Ascending aorta (tissue), 2 donors: ENCODE measurements at regions not wholly inside any gene's neighbourhood (a gene's known extent, or its start where the extent isn't known, plus 50 kb on each side); places are given as distances from the start of the nearest gene placed in this dataset.

ENCODE experiments used
- DNase-seq, 2 donors: peaks; one replicate each; pipeline ENCODE4 v3.0.0-alpha.2; 2019; ENCODE audit warnings: low spot score in 2 of 2
- H3K27ac ChIP-seq, 2 donors: fragments of 200-600 bp; sonication (generic); one replicate each; pipeline ENCODE4 v1.5.1; 2016 to 2017; ENCODE audit warnings: mild to moderate bottlenecking in 1 of 2
- H3K27me3 ChIP-seq: fragments of 200-600 bp; sonication (generic); one replicate; pipeline ENCODE4 v1.5.1; 2017
- H3K36me3 ChIP-seq, 2 donors: fragments of 200-600 bp; sonication (generic); one replicate each; pipeline ENCODE4 v1.5.1; 2016
- H3K4me1 ChIP-seq, 2 donors: fragments of 200-600 bp; sonication (generic); one replicate each; pipeline ENCODE4 v1.5.1; 2016 to 2017; ENCODE audit warnings: mild to moderate bottlenecking in 1 of 2
- H3K4me3 ChIP-seq, 2 donors: fragments of 200-600 bp; sonication (generic); one replicate each; pipeline ENCODE4 v1.5.1; 2016 to 2017; ENCODE audit warnings: mild to moderate bottlenecking in 1 of 2
- H3K9me3 ChIP-seq, 2 donors: fragments of 200-600 bp; sonication (generic); one replicate each; pipeline ENCODE4 v1.5.1; 2016
- intact Hi-C: fragments of 100-400 bp; cut with DNase I; formaldehyde crosslinking; loops from one replicate; pipeline ENCODE4 v1.15.1; 2023
- TF ChIP-seq, protein P1 (sequence below), 3 experiments: fragments of 200-600 bp in 2 of 3; fragments of 450-650 bp in 1 of 3; sonication (generic) in 2 of 3; IDR thresholded peaks; one replicate each; pipeline ENCODE4 v1.5.1; 2016 to 2019; ENCODE audit warnings: antibody characterized with exemption in 3 of 3, mild to moderate bottlenecking in 1 of 3, moderate library complexity in 1 of 3

- DNase-seq, result no peak
- H3K27me3 ChIP-seq, result peaks cover 14% of the 10 kb centered on the region
- intact Hi-C loops, result no loop called here
These were observed 63.9 kb upstream of the SLCO4A1 start for GRCh38 chr20:62578294-62578897.

DNA sequence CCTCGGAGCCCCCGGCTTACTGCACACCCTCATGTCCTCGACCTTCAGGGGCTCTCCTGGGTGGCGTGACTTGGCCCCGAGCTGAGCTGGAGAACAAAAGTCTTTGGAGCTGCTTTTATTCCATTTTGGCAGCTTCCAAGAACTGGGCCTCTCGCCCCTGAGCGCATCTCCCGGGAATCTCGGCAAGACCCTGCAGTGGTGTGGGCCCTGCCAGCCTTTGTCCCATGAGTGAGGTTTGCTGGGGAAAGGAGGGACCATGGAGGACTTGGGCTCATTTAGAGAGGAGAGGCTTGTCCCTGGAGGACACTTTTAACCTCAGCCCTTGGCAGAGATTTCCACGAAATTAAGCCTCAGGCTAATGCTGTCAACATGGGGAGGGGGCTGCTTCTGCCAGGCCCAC is 62.3 kb upstream of the SLCO4A1 start:
- Histone ChIP-seq H3K4me1 (no peaks in the 10 kb centered on the region), H3K27ac (no peak overlapping the region), H3K36me3 (no peaks in the 10 kb centered on the region), H3K27me3 (peaks cover 14% of the 10 kb centered on the region), H3K9me3 (no peaks in the 10 kb centered on the region), H3K4me3 (no peak overlapping the region)
- TF ChIP-seq, protein P1, sequence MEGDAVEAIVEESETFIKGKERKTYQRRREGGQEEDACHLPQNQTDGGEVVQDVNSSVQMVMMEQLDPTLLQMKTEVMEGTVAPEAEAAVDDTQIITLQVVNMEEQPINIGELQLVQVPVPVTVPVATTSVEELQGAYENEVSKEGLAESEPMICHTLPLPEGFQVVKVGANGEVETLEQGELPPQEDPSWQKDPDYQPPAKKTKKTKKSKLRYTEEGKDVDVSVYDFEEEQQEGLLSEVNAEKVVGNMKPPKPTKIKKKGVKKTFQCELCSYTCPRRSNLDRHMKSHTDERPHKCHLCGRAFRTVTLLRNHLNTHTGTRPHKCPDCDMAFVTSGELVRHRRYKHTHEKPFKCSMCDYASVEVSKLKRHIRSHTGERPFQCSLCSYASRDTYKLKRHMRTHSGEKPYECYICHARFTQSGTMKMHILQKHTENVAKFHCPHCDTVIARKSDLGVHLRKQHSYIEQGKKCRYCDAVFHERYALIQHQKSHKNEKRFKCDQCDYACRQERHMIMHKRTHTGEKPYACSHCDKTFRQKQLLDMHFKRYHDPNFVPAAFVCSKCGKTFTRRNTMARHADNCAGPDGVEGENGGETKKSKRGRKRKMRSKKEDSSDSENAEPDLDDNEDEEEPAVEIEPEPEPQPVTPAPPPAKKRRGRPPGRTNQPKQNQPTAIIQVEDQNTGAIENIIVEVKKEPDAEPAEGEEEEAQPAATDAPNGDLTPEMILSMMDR (IDR thresholded peaks at IDR 0.05), result no peak
- intact Hi-C loops, result no loop called here
- DNase-seq, result no peak

More at GRCh38 chr20:62578294-62578897, 63.9 kb upstream of the SLCO4A1 start:
- Histone ChIP-seq H3K36me3 (no peaks in the 10 kb centered on the region), H3K4me3 (no peak overlapping the region), H3K9me3 (no peaks in the 10 kb centered on the region), H3K27ac (no peak overlapping the region), H3K4me1 (no peaks in the 10 kb centered on the region)
- TF ChIP-seq, protein P1 (IDR thresholded peaks at IDR 0.05), result no peak

DNA sequence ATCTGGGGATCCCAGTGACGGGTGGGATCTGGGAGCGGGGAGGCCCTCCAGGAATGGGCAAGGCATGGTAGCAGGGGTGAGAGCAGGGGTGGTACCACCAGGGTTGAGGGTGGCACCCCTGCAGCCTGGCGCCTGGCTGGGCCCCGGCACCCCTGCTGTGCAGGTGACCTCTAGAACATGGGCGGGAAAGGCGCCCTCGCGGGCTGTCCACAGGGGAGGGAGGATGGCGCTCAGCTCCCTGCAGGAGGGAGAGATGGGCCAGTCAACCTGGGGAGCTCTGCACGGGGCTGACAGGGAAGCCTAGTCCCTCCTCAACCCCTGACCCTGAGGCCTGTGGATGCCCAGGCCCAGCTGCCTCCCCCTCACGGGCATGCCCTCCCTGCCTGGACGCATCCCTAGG is 61.6 kb upstream of the SLCO4A1 start:
- H3K4me3 ChIP-seq, result no peak overlapping the region
- H3K27ac ChIP-seq, result no peak overlapping the region
- H3K4me1 ChIP-seq, result no peaks in the 10 kb centered on the region
- TF ChIP-seq, protein P1 (IDR thresholded peaks at IDR 0.05), result no peak
- H3K9me3 ChIP-seq, result no peaks in the 10 kb centered on the region
- H3K27me3 ChIP-seq, result peaks cover 14% of the 10 kb centered on the region
- intact Hi-C loops, result no loop called here
- DNase-seq, result no peak
- H3K36me3 ChIP-seq, result no peaks in the 10 kb centered on the region

DNA sequence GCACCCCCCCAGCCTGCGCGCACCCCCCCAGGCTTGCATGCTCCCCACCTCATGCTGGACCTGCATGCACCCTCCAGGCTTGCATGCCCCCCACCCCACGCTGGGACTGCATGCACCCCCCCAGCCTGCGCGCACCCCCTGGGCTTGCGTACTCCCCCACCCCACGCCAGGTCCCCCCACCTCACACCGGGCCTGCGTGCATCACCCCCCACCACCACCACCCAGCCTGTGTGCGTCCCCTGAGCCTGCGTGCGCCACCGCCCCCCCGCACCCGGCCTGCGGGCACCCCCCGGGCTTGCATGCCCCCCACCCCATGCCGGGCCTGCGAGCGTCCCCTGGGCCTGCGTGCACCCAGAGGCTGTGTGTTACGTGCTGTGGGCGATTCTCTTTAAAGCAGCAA is 61.0 kb upstream of the SLCO4A1 start:
- H3K27me3 ChIP-seq, result peaks cover 14% of the 10 kb centered on the region
- no peaks in the 10 kb centered on the region for H3K4me1 ChIP-seq
- intact Hi-C loops, result no loop called here
- H3K9me3 ChIP-seq, result no peaks in the 10 kb centered on the region
- no peaks in the 10 kb centered on the region for H3K36me3 ChIP-seq
- TF ChIP-seq, protein P1 (IDR thresholded peaks at IDR 0.05), result no peak
- DNase-seq, result no peak
- H3K27ac ChIP-seq, result no peak overlapping the region
- no peak overlapping the region for H3K4me3 ChIP-seq

- peaks cover 14% of the 10 kb centered on the region for H3K27me3 ChIP-seq
- H3K4me3 ChIP-seq, result no peak overlapping the region
- intact Hi-C loops, result no loop called here
- H3K36me3 ChIP-seq, result no peaks in the 10 kb centered on the region
- no peaks in the 10 kb centered on the region for H3K4me1 ChIP-seq
- DNase-seq, result no peak
- TF ChIP-seq, protein P1 (IDR thresholded peaks at IDR 0.05), result no peak
- no peak overlapping the region for H3K27ac ChIP-seq
- no peaks in the 10 kb centered on the region for H3K9me3 ChIP-seq
These were observed 60.5 kb upstream of the SLCO4A1 start for GRCh38 chr20:62581806-62582205.

DNA sequence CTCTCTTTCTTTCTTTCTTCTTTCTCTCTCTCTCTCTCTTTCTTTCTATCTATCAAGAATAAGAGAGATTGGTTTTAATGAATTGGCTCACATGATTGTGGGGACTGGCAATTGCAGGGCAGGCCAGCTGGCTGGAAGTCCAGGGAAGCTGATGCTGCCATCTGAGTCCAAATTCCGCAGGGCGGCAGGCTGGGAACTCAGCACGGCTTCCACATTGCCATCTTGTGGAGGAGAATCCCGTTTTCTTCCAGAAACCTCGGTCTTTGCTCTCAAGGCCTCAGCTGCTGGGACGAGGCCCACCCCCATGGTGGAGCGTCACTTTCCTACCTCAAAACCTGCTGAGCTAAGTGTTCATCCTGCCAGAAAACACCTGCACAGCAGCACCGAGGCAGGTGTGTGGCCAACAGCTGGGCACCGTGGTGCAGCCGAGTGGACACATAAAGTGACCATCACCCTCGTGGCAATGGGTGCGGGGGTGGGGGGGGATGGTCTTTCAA is 58.8 kb upstream of the SLCO4A1 start:
- intact Hi-C loops, result no loop called here
- H3K4me1 ChIP-seq, result no peaks in the 10 kb centered on the region
- H3K27me3 ChIP-seq, result peaks cover 3% of the 10 kb centered on the region
- H3K4me3 ChIP-seq, result no peak overlapping the region
- no peak overlapping the region for H3K27ac ChIP-seq
- H3K9me3 ChIP-seq, result no peaks in the 10 kb centered on the region
- TF ChIP-seq, protein P1 (IDR thresholded peaks at IDR 0.05), result peak in 1 of 3 experiments; percentile 24
- DNase-seq, result no peak
- H3K36me3 ChIP-seq, result no peaks in the 10 kb centered on the region
